ENCODE measurements at regions not wholly inside any gene's neighbourhood (a gene's known extent, or its start where the extent isn't known, plus 50 kb on each side); places are given as distances from the start of the nearest gene placed in this dataset.
"Not testable (repeated sequence)": the region's sequence is repeated elsewhere in the genome, so short reads cannot be mapped to it uniquely, and the experiment has no call there.

DNA sequence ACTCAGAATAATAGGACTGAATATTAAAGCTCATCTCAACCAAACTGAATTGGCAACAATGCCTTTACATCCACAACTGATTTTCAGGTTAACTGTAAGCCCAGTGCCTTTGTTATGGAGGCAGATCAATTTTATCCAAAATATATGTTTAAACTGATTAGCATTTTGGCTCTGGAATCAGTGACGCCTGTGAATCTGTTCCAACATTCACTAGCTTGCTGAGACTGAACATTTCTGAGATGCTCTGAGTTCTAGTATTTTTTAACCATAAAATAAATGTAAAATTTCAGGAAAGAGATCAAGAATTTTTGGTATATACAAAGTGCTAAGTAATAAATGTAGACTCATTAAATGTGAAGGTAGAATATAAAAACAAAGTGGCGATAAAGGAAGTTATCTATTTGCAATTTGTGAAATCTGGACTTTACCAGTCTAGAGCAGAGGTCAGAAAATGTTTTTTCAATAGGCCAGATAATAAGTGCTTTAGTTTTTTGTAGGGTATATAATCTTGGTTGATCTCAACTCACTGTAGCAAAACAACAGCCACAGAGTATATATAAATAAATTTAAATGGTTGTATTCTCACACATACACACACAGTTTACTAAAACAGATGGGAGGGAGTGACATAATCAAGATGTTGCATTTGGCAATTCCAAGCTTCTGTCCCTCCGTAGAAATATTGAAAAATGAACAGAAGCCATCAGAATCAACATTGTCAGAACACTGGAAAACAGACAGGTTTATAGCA lies 560.3 kb downstream of the ZWINT start:
- DNase-seq (ENCODE audit: low read depth, low spot score), result no peak
- H3K4me3 ChIP-seq (ENCODE audit: low read length), result no peak overlapping the region

DNA sequence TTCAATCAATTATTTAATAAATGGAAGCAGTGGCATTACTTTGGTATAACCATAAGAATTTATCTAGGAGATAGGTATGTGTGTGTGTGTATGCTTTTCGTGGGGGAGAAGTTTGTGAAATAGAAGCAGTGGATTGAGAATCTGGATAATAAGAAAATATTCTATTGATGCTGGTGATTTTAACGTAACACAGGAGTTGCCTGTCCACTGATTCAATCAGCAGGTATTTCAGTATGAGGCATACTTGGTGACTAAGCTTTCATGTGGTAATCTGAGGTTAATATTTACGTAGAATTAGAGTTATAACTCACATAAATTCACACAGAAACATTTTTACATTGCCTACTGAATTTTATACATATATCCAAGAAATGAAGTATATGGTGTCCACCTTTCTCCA lies 568.0 kb downstream of the ZWINT start:
- no peak for DNase-seq (ENCODE audit: low read depth, low spot score)

GRCh38 chr10:55790276-55790675 lies 570.8 kb downstream of the ZWINT start:
- DNase-seq (ENCODE audit: low read depth, low spot score), result not testable (repeated sequence)

More for the DNA sequence above, 568.0 kb downstream of the ZWINT start:
- H3K4me3 ChIP-seq (ENCODE audit: low read length), result no peak overlapping the region

GRCh38 chr10:55786461-55787050 lies 574.5 kb downstream of the ZWINT start:
- H3K4me3 ChIP-seq (ENCODE audit: low read length), result no peak overlapping the region
- DNase-seq (ENCODE audit: low read depth, low spot score), result no peak

More at GRCh38 chr10:55790276-55790675, 570.8 kb downstream of the ZWINT start:
- not testable (repeated sequence) for H3K4me3 ChIP-seq (ENCODE audit: low read length)

GRCh38 chr10:55782181-55782580 lies 578.9 kb downstream of the ZWINT start:
- H3K4me3 ChIP-seq (ENCODE audit: low read length), result no peak overlapping the region
- DNase-seq (ENCODE audit: low read depth, low spot score), result no peak

DNA sequence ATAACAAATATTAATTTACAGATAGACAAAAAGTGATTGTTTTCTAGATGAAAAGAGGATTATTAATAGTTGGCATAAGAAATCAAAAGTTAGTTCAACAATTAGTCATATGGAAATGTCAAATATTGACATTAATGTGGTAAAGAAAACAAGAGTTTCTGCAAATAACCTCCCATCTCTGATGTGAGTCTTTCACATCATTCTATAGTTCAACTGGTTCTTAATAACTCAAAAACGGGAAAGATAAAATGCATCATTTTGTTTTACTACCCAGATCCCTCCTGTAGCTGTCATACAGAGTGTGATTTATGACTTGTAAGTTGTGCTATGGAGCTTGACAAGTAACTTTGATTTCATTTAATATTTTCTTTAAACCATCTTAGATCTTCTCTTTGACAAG lies 594.8 kb downstream of the ZWINT start:
- DNase-seq (ENCODE audit: low read depth, low spot score), result no peak
- no peak overlapping the region for H3K4me3 ChIP-seq (ENCODE audit: low read length)

- no peak for DNase-seq (ENCODE audit: low read depth, low spot score)
- H3K4me3 ChIP-seq (ENCODE audit: low read length), result no peak overlapping the region
These were observed 610.6 kb downstream of the ZWINT start for GRCh38 chr10:55750458-55750857.

- DNase-seq (ENCODE audit: low read depth, low spot score), result no peak
- H3K4me3 ChIP-seq (ENCODE audit: low read length), result no peak overlapping the region
These were observed 613.8 kb downstream of the ZWINT start for GRCh38 chr10:55747244-55747643.

- DNase-seq (ENCODE audit: low read depth, low spot score), result no peak
These were observed 615.1 kb downstream of the ZWINT start for GRCh38 chr10:55746002-55746401.

GRCh38 chr10:55742487-55742886 lies 618.6 kb downstream of the ZWINT start:
- DNase-seq (ENCODE audit: low read depth, low spot score), result no peak

More at GRCh38 chr10:55746002-55746401, 615.1 kb downstream of the ZWINT start:
- no peak overlapping the region for H3K4me3 ChIP-seq (ENCODE audit: low read length)

DNA sequence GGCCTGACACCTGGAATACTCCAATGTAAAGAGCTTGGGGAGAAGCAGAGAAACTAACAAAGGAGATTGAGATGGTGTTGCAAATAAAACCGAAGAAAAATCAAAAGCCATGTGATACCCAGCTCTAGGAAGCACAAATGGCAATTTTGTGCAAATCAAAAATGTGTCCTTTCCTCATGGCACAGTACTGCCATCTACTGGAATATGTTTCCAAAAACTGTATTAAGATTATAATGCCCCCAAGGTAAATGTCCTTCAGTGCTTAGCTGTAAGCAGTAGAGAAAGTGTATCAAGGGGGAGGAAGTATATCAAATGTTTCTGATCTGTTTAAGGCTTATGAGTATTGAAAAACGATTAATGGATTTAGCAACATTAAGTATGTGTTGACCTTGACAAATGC lies 620.3 kb downstream of the ZWINT start:
- H3K4me3 ChIP-seq (ENCODE audit: low read length), result not testable (repeated sequence)
- peak; percentile 25 for DNase-seq (ENCODE audit: low read depth, low spot score)

More at GRCh38 chr10:55742487-55742886, 618.6 kb downstream of the ZWINT start:
- H3K4me3 ChIP-seq (ENCODE audit: low read length), result no peak overlapping the region

GRCh38 chr10:55740110-55740509 lies 620.9 kb downstream of the ZWINT start:
- DNase-seq (ENCODE audit: low read depth, low spot score), result no peak
- H3K4me3 ChIP-seq (ENCODE audit: low read length), result no peak overlapping the region

DNA sequence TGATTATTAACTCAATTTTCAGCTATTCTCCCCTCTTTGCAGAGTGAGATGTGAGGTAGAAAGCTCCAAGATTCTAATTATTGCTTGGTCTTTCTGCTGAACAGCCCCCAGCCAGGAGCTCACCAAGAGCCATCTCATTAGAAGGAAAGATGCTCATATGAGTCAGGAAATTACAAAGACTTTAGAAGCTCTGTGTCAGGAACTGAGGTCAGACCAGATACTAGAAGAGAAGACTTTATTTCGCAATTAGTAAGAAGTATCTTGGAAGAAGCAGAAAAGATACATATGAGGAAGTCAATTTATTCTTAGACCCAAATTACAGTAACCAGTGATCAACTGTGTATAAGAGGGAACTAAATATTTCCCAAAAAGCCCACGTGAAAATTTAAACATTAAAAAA lies 626.9 kb downstream of the ZWINT start:
- no peak for DNase-seq (ENCODE audit: low read depth, low spot score)
- no peak overlapping the region for H3K4me3 ChIP-seq (ENCODE audit: low read length)

- H3K4me3 ChIP-seq (ENCODE audit: low read length), result no peak overlapping the region
- no peak for DNase-seq (ENCODE audit: low read depth, low spot score)
These were observed 656.1 kb downstream of the ZWINT start for GRCh38 chr10:55704950-55705349.

- peak; percentile 14 for DNase-seq (ENCODE audit: low read depth, low spot score)
- H3K4me3 ChIP-seq (ENCODE audit: low read length), result no peak overlapping the region
These were observed 692.6 kb downstream of the ZWINT start for GRCh38 chr10:55668326-55668922.

DNA sequence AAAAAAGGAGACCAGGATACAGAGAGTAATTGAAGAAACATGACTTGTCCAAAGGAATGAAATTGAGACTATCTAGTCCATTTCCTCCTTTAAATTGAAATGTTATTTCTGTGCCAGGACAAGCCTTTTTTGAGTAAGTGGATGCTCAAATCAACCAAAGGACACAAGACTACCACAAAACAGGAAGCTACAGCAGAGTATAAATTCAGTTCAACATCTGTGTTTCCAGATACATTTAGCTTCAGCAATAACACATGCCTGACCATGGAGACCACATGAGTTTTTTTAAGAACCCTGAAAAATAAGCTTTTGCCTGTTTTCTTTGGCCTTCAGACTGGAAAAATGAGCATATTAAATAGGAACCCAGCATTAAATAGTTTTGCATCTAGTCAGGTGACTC lies 707.5 kb downstream of the ZWINT start:
- no peak for DNase-seq (ENCODE audit: low read depth, low spot score)
- no peak overlapping the region for H3K4me3 ChIP-seq (ENCODE audit: low read length)

DNA sequence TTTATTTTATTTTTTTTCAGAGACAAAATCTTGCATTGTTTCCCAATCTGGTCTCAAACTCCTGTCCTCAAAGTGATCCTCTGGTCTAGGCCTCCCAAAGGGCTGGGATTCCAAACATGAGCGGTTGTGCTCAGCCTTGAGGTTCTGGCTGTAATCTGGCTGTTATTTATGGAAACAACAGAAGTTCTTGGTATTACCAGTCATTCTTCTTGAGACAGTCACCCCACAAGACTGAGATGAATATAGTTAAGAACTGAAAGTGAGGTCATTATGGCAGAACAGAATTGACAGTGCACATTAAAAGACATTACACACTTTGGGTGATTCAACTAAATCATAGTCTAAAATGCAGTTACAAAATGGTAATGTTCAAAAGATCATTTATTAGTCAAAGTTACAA lies 719.5 kb downstream of the ZWINT start:
- H3K4me3 ChIP-seq (ENCODE audit: low read length), result no peak overlapping the region
- no peak for DNase-seq (ENCODE audit: low read depth, low spot score)

GRCh38 chr10:55631071-55631654 lies 729.9 kb downstream of the ZWINT start:
- no peak overlapping the region for H3K4me3 ChIP-seq (ENCODE audit: low read length)
- DNase-seq (ENCODE audit: low read depth, low spot score), result no peak

GRCh38 chr10:55630491-55631056 lies 730.5 kb downstream of the ZWINT start:
- H3K4me3 ChIP-seq (ENCODE audit: low read length), result no peak overlapping the region
- no peak for DNase-seq (ENCODE audit: low read depth, low spot score)
